Memory B cell (primary cell): ENCODE measurements at regions not wholly inside any gene's neighbourhood (a gene's known extent, or its start where the extent isn't known, plus 50 kb on each side); places are given as distances from the start of the nearest gene placed in this dataset.

Experiments used
- ATAC-seq: fragments of 150-1000 bp; cut with Tn5 transposase; 2 replicates; pipeline ENCODE4 v1.10.0; 2021; ENCODE audit warnings: low read depth, mild to moderate bottlenecking, moderate library complexity
- DNase-seq, 2 donors: peaks; one replicate each; pipeline ENCODE4 v3.0.0; 2022; ENCODE audit warnings: low spot score in 2 of 2
- H3K27ac Mint-ChIP-seq: one replicate; pipeline ENCODE4 v1.8.0; 2022; ENCODE audit warnings: mild to moderate bottlenecking, moderate library complexity, mixed read lengths
- H3K27me3 Mint-ChIP-seq: one replicate; pipeline ENCODE4 v1.8.0; 2022; ENCODE audit warnings: mixed read lengths
- H3K36me3 Mint-ChIP-seq: one replicate; pipeline ENCODE4 v1.8.0; 2022; ENCODE audit warnings: mild to moderate bottlenecking, mixed read lengths
- H3K4me1 Mint-ChIP-seq: one replicate; pipeline ENCODE4 v1.8.0; 2022; ENCODE audit warnings: mixed read lengths
- H3K4me3 Mint-ChIP-seq: one replicate; pipeline ENCODE4 v1.8.0; 2022; ENCODE audit warnings: mild to moderate bottlenecking, moderate library complexity, mixed read lengths
- H3K9me3 Mint-ChIP-seq: one replicate; pipeline ENCODE4 v1.8.0; 2022; ENCODE audit warnings: mixed read lengths

DNA sequence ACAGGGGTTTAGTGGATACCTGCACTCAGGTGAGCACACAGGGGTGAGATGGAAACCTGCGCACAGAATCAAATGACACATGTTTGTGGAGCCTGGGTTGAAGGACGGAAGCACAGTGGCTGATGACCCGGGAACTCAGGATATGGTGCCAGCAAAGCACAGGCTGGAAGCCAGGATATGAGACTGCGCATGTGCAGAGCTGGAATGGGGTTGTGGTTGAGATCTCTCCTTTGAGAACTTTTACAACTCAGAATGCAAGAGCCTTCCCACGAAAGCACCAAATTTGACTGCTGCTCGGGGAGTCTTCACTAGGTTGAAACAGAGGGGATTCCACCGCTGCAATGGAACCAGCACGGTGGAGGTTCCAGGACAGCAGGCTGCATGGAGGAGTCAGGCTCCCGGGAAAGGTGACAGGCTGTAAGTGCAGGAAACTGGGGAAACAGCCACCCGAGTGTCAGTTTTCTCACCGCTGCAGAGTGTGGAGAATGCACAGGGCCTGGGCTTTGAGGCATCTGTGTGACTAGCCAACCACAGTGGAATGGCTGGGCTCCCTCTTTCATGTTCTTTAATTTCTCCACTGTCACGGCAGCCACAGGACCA lies 133.4 kb upstream of the TCERG1L start:
- H3K4me3 Mint-ChIP-seq: no peak overlapping the region
- peaks cover 5% of the 10 kb centered on the region for H3K27me3 Mint-ChIP-seq
- no peaks in the 10 kb centered on the region for H3K36me3 Mint-ChIP-seq
- no peaks in the 10 kb centered on the region for H3K9me3 Mint-ChIP-seq
- H3K27ac Mint-ChIP-seq: no peak overlapping the region
- no peaks in the 10 kb centered on the region for H3K4me1 Mint-ChIP-seq
- no peak for DNase-seq
- ATAC-seq: no peak

DNA sequence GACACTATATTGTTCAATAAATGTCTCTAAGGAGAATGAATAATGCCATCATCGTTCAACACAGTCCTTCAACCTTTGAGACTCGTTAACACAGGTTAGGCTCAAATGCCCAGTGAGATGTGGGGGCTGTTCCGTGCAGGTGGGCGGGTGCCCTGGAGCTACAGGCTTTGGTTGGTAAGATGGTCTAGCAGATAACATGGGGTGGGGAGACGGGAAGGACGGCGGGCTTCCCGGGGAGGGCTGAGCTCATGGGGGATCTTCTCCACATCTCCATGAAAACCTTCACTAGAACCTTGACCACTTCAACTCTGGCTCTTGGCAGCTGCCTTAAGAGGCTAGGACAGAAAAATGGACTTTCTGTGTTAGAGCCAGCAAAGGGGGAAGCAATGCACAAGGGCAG lies 134.1 kb upstream of the TCERG1L start:
- H3K36me3 Mint-ChIP-seq: no peaks in the 10 kb centered on the region
- H3K4me3 Mint-ChIP-seq: no peak overlapping the region
- no peaks in the 10 kb centered on the region for H3K4me1 Mint-ChIP-seq
- DNase-seq (no peak), ATAC-seq (no peak)
- no peaks in the 10 kb centered on the region for H3K9me3 Mint-ChIP-seq
- peaks cover 3% of the 10 kb centered on the region for H3K27me3 Mint-ChIP-seq
- H3K27ac Mint-ChIP-seq: no peak overlapping the region

DNA sequence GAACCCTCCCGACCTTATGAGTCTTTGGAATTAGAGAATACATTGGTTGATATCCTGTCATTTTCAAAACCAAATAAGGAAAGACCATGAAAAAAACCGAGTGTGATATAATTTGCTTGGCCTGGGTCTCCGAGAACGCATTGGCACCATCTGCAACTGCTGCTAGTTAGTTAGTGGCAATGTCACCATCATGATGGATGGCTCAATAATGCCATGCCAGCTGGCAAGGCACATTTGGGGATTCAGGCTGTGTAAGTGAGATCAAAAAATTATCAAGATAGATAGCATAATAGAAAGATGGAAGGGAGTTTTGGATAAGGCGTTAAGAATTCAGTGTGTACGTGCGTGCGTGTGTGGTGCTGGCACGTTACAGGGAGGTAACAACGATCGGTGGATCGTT lies 134.7 kb upstream of the TCERG1L start:
- H3K27ac Mint-ChIP-seq: no peak overlapping the region
- H3K36me3 Mint-ChIP-seq: no peaks in the 10 kb centered on the region
- no peak overlapping the region for H3K4me3 Mint-ChIP-seq
- H3K9me3 Mint-ChIP-seq: no peaks in the 10 kb centered on the region
- no peak for DNase-seq
- peaks cover under 1% of the 10 kb centered on the region for H3K27me3 Mint-ChIP-seq
- no peak for ATAC-seq
- no peaks in the 10 kb centered on the region for H3K4me1 Mint-ChIP-seq

- Mint-ChIP-seq H3K36me3 (peaks cover 2% of the 10 kb centered on the region), H3K27me3 (peaks cover 4% of the 10 kb centered on the region), H3K9me3 (no peaks in the 10 kb centered on the region), H3K27ac (no peak overlapping the region), H3K4me1 (no peaks in the 10 kb centered on the region), H3K4me3 (no peak overlapping the region)
- ATAC-seq (no peak), DNase-seq (no peak)
Measured at GRCh38 chr10:131448171-131448570, 136.7 kb upstream of the TCERG1L start.

- no peak for DNase-seq
- peaks cover 5% of the 10 kb centered on the region for H3K27me3 Mint-ChIP-seq
- H3K36me3 Mint-ChIP-seq: peaks cover 2% of the 10 kb centered on the region
- H3K4me1 Mint-ChIP-seq: no peaks in the 10 kb centered on the region
- no peaks in the 10 kb centered on the region for H3K9me3 Mint-ChIP-seq
- H3K27ac Mint-ChIP-seq: no peak overlapping the region
- no peak overlapping the region for H3K4me3 Mint-ChIP-seq
- ATAC-seq: no peak
Measured at GRCh38 chr10:131448883-131449282, 137.4 kb upstream of the TCERG1L start.

DNA sequence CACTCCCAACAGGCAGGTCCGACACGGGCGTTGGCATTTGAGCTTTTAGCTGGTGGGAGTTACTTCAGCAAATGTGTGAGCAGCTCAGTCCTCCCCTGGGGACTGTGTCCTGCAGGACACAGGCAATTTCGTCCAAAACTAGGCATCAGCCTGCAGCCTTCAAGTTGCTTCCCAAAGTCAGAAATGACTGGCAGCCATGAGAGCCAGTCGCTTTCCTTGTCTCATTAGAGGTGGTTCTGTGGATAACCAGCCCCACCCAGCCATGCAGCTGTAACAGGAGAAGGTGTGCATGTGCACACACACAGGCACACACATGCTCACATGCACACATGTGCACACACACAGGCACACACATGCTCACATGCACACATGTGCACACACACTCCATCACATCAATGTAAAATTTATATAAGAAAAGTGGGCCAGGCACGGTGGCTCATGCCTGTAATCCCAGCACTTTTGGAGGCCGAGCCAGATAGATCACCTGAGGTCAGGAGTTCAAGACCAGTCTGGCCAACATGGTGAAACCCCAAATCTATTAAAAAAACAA lies 138.8 kb upstream of the TCERG1L start:
- peaks cover 2% of the 10 kb centered on the region for H3K36me3 Mint-ChIP-seq
- H3K27ac Mint-ChIP-seq: no peak overlapping the region
- peaks cover 5% of the 10 kb centered on the region for H3K27me3 Mint-ChIP-seq
- H3K4me3 Mint-ChIP-seq: no peak overlapping the region
- H3K4me1 Mint-ChIP-seq: no peaks in the 10 kb centered on the region
- no peaks in the 10 kb centered on the region for H3K9me3 Mint-ChIP-seq
- ATAC-seq (no peak), DNase-seq (no peak)

GRCh38 chr10:131451407-131452015 lies 140.0 kb upstream of the TCERG1L start:
- DNase-seq (no peak), ATAC-seq (no peak)
- no peak overlapping the region for H3K27ac Mint-ChIP-seq
- no peaks in the 10 kb centered on the region for H3K9me3 Mint-ChIP-seq
- peaks cover 5% of the 10 kb centered on the region for H3K27me3 Mint-ChIP-seq
- no peaks in the 10 kb centered on the region for H3K4me1 Mint-ChIP-seq
- peaks cover 2% of the 10 kb centered on the region for H3K36me3 Mint-ChIP-seq
- no peak overlapping the region for H3K4me3 Mint-ChIP-seq

GRCh38 chr10:131452926-131453720 lies 141.6 kb upstream of the TCERG1L start:
- Mint-ChIP-seq H3K27me3 (peaks cover 5% of the 10 kb centered on the region), H3K4me3 (no peak overlapping the region), H3K36me3 (peaks cover 2% of the 10 kb centered on the region), H3K9me3 (no peaks in the 10 kb centered on the region), H3K4me1 (no peaks in the 10 kb centered on the region), H3K27ac (no peak overlapping the region)
- no peak for ATAC-seq
- DNase-seq: no peak

GRCh38 chr10:131453721-131454634 lies 142.5 kb upstream of the TCERG1L start:
- peaks cover 5% of the 10 kb centered on the region for H3K27me3 Mint-ChIP-seq
- H3K9me3 Mint-ChIP-seq: no peaks in the 10 kb centered on the region
- no peaks in the 10 kb centered on the region for H3K4me1 Mint-ChIP-seq
- no peak overlapping the region for H3K4me3 Mint-ChIP-seq
- no peak for ATAC-seq
- DNase-seq: peak in 1 of 2 donors; percentile 14
- no peak overlapping the region for H3K27ac Mint-ChIP-seq
- peaks cover 2% of the 10 kb centered on the region for H3K36me3 Mint-ChIP-seq

DNA sequence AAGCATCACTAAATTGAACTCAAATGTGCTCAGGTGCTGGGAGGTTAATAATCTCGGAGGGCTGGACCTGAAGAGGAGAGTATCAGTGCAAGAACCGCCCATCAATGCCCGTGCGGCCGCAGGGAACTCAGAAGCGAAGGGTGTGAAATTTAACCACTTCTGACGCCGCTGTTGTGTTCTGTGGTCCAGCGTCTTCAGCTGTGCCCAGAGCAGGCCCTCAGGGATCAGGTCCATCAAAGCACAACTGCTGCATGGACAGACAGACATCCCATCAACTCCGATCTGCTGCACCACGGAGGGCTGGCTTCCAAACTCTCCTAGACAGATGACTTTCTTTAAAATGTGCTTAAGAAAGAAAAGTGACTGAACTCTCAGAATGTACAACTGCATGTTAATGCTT lies 144.9 kb upstream of the TCERG1L start:
- Mint-ChIP-seq H3K36me3 (peaks cover 2% of the 10 kb centered on the region), H3K27me3 (peaks cover 5% of the 10 kb centered on the region), H3K4me1 (no peaks in the 10 kb centered on the region), H3K9me3 (no peaks in the 10 kb centered on the region), H3K4me3 (no peak overlapping the region), H3K27ac (no peak overlapping the region)
- ATAC-seq: no peak
- DNase-seq: no peak

DNA sequence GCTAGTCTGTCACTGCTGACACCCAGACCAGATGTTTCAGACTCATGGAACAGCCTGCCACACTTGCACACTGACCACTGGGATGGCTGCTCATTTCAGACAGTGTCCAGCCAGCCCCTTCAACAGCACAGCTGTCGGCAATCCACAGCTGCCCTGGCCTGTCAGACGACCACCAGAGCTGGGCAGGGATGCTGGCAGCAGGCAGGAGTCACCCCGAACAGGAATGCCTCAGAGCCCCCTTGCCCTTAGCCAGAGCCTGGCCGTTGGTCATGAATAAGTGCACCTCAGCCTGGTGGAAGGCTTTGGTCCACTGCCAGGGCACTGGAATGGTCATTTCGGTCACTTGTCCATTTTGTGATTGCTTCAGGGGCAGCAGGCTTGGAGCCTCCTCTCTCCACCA lies 149.6 kb upstream of the TCERG1L start:
- Mint-ChIP-seq H3K9me3 (peaks cover 8% of the 10 kb centered on the region), H3K4me3 (no peak overlapping the region), H3K4me1 (no peaks in the 10 kb centered on the region), H3K27ac (no peak overlapping the region), H3K36me3 (no peaks in the 10 kb centered on the region), H3K27me3 (no peaks in the 10 kb centered on the region)
- DNase-seq: no peak
- ATAC-seq: no peak

- Mint-ChIP-seq H3K4me3 (no peak overlapping the region), H3K4me1 (no peaks in the 10 kb centered on the region), H3K36me3 (no peaks in the 10 kb centered on the region), H3K27ac (no peak overlapping the region), H3K9me3 (peaks cover 11% of the 10 kb centered on the region), H3K27me3 (no peaks in the 10 kb centered on the region)
- ATAC-seq (no peak), DNase-seq (no peak)
Measured at GRCh38 chr10:131464789-131465188, 153.3 kb upstream of the TCERG1L start.

- Mint-ChIP-seq H3K27me3 (peaks cover 3% of the 10 kb centered on the region), H3K36me3 (no peaks in the 10 kb centered on the region), H3K27ac (no peak overlapping the region), H3K4me1 (no peaks in the 10 kb centered on the region), H3K9me3 (peaks cover 8% of the 10 kb centered on the region), H3K4me3 (no peak overlapping the region)
- ATAC-seq (no peak), DNase-seq (no peak)
Measured at GRCh38 chr10:131469551-131469950, 158.0 kb upstream of the TCERG1L start.

DNA sequence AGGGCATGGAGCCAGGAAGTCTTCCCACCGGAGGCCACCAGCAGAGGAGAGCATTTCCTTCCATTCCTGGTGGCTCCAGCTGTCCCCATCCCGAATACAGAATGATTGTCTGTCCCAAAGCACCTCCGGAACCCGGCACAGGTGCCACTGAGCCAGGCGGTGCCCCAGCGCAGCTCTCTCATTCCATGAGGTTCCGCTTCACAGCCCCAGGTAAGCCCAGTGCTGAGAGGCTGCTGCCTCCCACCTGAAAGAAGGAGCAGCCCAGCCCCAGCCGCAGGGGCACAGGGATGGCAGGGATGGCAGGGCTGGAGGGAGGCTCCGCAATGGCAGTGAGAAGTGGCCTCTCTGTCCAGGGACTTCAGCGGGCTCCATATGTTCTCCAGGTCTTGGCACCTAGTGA lies 162.1 kb upstream of the TCERG1L start:
- Mint-ChIP-seq H3K36me3 (no peaks in the 10 kb centered on the region), H3K9me3 (peaks cover 3% of the 10 kb centered on the region), H3K27me3 (peaks cover 3% of the 10 kb centered on the region), H3K27ac (no peak overlapping the region), H3K4me3 (no peak overlapping the region), H3K4me1 (no peaks in the 10 kb centered on the region)
- ATAC-seq (no peak), DNase-seq (no peak)
